Gastrocnemius medialis (tissue), 4 donors: ENCODE measurements at regions not wholly inside any gene's neighbourhood (a gene's known extent, or its start where the extent isn't known, plus 50 kb on each side); places are given as distances from the start of the nearest gene placed in this dataset.

Experiments used
- POLR2A ChIP-seq, 2 donors: fragments of 450-650 bp; IDR thresholded peaks; one replicate each; pipeline ENCODE4 v1.6.1; 2017; ENCODE audit warnings: antibody characterized with exemption in 2 of 2, mild to moderate bottlenecking in 2 of 2, moderate library complexity in 2 of 2
- TF ChIP-seq, protein P1 (sequence below), 5 experiments: fragments of 450-650 bp in 3 of 5; fragments of 200-600 bp in 2 of 5; sonication (generic) in 2 of 5; IDR thresholded peaks in 4 of 5; conservative IDR thresholded peaks in 1 of 5; 1 replicate in 4 of 5; 2 replicates in 1 of 5; pipeline ENCODE4 v1.5.1; 2016 to 2019; ENCODE audit warnings: antibody characterized with exemption in 5 of 5, mild to moderate bottlenecking in 3 of 5, moderate library complexity in 3 of 5

GRCh38 chr11:128328955-128329551, 258.3 kb downstream of the ETS1 start:
- TF ChIP-seq POLR2A (IDR thresholded peaks at IDR 0.05), result no peak
- TF ChIP-seq, protein P1, sequence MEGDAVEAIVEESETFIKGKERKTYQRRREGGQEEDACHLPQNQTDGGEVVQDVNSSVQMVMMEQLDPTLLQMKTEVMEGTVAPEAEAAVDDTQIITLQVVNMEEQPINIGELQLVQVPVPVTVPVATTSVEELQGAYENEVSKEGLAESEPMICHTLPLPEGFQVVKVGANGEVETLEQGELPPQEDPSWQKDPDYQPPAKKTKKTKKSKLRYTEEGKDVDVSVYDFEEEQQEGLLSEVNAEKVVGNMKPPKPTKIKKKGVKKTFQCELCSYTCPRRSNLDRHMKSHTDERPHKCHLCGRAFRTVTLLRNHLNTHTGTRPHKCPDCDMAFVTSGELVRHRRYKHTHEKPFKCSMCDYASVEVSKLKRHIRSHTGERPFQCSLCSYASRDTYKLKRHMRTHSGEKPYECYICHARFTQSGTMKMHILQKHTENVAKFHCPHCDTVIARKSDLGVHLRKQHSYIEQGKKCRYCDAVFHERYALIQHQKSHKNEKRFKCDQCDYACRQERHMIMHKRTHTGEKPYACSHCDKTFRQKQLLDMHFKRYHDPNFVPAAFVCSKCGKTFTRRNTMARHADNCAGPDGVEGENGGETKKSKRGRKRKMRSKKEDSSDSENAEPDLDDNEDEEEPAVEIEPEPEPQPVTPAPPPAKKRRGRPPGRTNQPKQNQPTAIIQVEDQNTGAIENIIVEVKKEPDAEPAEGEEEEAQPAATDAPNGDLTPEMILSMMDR (IDR thresholded peaks at IDR 0.05 in 4 of 5, conservative IDR thresholded peaks at IDR 0.05 in 1 of 5), result no peak
